Limb (tissue), 2 donors: ENCODE measurements at regions not wholly inside any gene's neighbourhood (a gene's known extent, or its start where the extent isn't known, plus 50 kb on each side); places are given as distances from the start of the nearest gene placed in this dataset.
"Not testable (repeated sequence)": the region's sequence is repeated elsewhere in the genome, so short reads cannot be mapped to it uniquely, and the experiment has no call there.

Source experiments
- DNase-seq, 2 donors: peaks; one replicate each; pipeline ENCODE4 v3.0.0-alpha.2; 2016; ENCODE audit errors: extremely low spot score in 2 of 2

DNA sequence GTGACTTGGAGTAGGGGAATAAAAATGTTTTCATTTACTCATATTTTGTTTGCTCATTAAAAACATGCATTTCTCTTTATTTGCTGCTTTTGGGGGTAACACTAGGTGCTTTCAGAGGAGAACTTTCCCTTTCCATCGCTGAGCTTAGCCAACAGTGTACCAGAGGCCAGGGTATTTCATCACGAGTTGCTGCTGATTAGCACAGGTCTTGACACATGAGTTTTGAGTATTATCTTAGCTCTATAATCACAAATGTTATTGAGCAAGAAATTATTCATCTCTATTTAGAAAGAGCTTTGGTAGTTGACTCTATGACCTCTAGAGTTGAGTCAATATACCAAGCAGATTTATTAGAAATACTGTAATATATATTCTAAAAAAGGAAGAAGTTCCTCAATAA, 375.9 kb downstream of the NXPH1 start:
- no peak for DNase-seq

DNA sequence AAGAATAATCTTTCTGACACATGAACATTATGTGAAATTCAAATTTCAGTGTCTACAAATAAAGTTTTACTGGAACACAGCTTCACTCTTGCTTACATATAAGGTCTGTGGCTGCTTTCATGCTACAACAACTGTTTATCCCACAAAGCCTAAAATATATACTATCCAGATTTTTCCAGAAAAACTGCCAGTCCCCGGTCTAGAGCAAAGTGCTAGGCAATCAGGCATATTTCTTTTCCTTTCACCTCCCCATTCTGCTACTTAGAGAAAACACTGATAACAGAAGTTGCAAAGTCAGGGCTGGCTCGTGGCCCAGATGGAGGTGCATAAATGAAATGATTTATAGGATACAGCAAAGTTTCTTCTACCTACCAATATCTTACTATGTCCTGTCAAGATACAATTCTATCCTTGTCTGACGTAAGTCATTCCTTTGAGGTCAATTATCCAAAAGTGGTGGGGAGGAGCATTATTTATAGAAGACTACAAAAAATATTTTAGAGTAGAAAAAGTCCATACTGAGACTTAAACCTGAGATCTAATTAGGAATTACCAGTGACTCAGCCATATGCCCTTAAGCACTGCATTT, 384.1 kb downstream of the NXPH1 start:
- DNase-seq: no peak

DNA sequence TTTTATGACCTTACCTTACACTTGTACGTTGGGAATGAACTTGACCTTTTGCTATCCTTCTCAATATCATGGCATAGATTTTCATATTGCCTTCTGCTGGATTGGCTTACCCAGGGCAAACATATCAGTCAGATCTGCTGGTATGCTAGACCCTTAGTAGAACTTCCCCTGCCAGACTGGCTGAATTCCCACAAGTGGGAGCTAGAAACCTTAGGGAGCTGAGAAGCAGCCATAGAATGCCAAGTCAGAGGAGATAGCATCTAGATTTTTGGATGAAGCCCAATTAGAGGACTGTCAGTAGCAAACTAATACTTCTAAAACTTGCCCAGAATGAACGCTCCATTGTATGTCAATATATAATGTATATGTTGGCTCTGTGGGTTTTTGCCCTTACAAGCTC, 385.0 kb downstream of the NXPH1 start:
- DNase-seq: no peak

DNA sequence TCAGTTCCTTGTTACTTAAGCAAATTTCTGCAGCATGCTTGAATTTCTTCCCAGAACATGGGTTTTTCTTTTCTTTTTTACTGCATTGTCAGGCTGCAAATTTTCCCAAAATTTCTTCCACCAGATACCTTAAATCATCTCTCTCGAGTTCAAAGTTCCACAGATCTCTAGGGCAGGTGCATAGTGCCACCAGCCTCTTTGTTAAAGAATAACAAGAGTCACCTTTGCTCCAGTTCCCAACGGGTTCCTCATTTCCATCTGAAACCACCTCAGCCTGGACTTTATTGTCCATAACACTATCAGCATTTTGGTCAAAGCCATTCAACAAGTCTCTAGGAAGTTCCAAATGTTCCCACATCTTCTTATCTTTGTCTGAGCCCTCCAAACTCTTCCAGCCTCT, 389.2 kb downstream of the NXPH1 start:
- no peak for DNase-seq

DNA sequence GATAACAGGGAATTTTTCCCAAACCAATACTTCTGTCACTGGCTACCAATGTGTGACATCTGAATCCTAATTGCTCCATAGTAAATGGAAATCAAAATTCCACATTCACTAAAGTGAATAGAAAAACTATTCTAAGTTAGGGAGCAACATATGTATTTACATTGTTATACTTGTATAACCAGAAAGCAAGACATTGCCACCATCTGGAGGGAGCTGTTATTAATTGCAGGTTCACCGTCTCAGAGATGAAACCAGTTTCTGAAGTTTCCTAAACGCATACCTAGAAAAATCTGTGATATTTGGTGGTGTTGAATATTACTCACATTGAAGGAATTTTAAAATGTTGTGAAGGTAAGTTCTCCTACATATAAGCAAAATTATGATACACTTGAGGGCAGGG, 390.1 kb downstream of the NXPH1 start:
- DNase-seq: no peak

DNA sequence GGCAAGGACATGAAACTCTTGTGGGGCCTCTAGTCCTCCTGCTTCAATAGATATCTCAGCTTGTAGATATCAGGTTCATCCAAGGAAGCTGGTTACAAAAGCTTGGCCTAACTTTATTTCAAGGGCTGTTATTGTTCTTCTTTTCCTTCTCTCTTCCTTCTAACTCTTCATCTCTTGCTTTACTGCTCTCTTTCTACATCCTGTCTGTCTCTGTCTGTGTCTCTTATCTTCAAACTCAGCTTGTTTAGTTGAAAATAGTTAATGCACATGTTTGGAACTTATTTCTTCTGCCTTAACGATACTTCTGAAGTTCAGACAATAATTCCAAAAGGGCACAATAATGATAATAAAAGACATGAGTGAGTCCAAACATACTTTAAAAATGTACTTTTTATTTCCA, 393.9 kb downstream of the NXPH1 start:
- no peak for DNase-seq

DNA sequence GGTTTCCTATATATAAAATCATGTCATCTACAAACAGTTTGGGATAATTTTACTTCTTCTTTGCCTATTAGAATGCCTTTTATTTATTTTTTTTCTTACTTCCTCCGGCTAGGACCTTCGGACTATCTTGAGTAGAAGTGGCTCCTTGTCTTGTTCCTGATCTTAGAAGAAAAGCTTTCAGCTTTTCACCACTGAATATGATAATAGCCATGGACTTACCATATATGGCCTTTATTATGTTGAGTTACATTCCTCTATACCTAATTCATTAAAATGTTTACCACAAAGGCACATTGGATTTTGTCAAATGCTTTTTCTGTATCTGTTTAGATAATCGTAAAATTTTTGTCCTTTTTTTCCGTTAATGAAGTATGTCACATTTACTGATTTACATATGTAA, 395.7 kb downstream of the NXPH1 start:
- no peak for DNase-seq

DNA sequence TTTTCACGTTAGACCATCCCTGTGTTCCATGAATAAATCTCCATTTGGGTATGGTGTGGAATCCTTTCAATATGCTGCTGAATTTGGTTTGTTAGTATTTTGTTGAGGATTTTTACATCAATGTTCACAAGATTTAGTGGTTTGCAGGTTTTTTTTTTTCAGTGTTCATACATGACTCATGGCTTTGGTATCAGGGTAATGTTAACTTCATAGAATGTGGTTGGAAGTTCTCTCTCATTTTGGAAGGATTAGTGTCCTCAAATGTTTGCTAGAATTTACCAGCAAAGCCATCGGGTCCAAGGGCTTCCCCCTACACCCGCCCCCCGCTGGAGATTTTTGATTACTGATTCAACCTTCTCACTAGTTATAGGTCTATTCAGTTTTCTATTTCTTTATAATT, 398.0 kb downstream of the NXPH1 start:
- DNase-seq: no peak

DNA sequence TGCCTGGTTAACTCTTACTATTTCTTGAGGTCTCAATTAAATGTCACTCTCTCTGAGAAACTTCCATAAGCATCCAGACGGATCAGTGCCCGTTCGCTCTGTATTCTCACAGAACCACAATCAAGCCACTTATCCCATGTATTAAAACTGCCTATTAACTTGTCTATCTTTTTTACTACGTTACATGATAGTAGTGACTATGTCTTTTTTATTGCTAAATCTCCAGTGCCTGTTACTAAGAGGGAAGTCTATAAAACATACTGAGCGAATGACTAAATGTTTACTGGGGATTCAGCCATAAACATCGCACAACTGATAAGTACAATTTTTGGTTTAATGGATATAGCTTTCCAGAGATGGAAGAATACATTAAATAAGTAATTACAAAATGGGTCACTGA, 399.9 kb downstream of the NXPH1 start:
- no peak for DNase-seq

DNA sequence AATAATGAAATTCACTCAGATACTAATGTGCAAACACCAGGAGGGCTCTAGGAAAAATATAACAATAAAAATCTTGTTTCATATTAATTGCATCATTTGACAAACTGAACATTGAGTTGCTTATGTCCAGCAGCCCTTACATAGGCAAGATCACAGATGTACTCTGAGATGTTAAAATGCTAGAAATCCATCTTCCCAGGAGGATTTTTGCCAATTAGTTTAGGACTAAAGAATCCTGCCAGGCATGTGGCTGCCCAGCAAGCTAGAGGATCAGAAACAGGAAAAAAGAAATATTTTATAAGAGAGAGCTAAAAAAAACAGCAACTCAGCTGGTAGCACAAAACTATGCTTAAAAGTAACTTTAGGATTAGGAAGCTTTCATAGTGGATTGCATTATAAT, 407.8 kb downstream of the NXPH1 start:
- no peak for DNase-seq

DNA sequence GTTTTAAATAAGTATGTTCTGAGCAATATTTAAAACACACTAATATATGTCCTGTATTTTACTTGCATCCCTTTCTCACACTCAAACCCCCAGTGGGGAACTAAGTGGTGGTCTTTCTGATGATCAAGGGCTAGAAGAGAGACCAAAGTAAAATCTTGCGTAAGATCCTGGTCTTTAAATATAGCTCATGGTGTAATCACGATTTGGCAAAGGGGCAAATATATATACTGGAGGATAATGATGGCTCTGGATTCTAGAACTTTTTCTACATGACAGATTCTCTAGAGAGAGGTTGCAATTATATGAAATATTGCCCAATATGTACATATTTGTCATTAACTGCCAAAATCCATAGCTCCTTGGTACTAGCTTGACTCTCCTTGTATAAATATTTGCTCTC, 438.3 kb downstream of the NXPH1 start:
- DNase-seq: no peak

DNA sequence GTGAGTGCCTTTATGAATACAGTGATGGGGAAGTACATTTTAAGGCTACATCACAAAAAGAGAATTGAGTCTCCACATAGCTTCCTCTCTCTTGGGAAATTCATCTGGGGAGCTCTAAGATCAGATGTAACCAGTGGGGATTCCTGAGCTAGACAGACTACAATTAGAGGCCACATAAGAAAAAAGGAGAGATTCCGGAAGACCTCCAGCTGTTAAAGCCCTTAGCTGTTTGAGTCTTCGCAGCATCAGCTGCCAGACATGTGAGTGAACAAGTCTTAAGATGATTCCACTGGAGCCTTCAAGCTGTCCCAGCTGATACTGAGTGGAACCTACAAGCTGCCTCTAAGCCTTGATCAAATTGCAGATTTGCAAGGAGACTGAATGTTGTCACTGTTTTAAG, 448.5 kb downstream of the NXPH1 start:
- no peak for DNase-seq

DNA sequence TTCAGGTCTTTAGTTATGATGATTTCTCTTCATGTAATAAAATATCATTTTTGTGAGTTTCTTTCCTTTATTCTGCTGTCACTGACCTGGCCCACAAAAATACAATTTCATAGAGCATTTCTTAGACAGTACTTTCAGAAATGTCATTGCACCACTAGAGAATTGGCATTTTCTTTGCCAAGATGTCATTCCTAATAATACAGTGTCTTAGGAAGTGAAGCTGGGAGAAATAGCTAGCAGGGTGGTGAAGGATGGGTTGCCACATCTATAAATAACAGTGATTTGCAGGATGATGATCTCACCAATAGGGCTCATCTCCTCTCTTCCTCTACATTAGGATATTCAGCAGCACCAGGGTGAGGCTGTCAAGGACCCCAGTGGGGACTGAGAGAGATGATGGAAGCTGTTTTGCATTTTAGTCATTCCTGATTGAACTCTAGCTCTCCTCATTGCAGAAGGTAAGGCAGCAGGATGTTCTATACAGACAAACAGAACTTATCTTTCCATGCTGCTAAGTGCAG, 452.1 kb downstream of the NXPH1 start:
- no peak for DNase-seq

DNA sequence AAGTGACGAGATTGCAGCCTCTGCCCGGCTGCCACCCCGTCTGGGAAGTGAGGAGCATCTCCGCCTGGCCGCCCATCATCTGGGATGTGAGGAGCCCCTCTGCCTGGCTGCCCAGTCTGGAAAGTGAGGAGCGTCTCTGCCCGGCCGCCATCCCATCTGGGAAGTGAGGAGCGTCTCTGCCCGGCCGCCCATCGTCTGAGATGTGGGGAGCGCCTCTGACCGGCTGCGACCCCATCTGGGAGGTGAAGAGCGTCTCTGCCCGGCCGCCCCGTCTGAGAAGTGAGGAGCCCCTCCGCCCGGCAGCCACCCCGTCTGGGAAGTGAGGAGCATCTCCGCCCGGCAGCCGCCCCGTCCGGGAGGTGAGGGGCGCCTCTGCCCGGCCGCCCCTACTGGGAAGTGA, 456.9 kb downstream of the NXPH1 start:
- not testable (repeated sequence) for DNase-seq

DNA sequence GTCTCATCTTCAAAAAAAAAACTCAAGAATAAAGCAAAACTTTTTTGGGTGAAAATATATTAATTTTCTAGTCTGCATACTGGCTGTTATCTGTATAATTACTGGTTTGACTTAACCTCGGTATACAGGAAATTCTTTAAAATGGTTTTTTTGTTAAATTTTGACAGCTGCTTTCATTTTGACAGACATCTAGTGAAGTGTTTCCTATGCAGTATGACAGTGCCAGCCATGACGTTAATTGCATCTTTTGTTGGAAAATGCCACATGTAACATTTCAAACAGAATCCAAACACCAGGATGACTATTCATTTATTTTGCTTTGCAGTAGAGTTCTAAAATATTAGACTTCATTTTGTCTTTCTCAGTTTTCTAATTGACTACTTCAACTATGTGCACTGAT, 460.4 kb downstream of the NXPH1 start:
- no peak for DNase-seq

DNA sequence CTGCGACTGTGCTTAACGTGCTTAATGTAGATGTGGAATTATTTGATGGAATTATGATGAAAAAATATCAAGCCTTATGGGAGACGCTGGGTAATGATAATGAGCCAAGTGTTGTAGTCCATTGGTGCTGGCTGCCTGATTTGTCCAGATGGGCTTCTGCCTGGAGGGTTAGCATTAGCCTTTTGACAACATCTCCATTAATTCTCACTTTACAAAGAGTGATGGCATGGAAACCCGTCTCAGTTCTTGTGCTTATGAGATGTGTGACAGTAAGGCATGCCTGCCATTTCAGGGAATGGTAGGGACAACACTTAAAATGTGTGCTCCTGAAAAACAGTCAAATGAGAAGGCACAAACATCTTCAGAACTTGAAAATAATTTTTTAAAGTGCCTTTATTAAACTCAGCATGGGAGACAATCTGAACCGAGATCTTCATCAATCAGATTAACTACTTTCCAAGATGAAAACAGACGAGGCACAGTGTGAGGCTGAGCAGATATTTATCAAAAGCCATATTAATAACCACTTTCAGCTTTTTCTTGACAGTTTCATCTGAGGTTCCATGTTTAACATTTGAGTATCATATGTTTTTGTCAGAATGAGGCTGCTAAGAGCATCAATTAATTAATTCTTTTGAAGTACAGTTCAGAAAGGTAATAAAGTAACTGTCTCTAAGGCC, 473.1 kb downstream of the NXPH1 start:
- DNase-seq: no peak

DNA sequence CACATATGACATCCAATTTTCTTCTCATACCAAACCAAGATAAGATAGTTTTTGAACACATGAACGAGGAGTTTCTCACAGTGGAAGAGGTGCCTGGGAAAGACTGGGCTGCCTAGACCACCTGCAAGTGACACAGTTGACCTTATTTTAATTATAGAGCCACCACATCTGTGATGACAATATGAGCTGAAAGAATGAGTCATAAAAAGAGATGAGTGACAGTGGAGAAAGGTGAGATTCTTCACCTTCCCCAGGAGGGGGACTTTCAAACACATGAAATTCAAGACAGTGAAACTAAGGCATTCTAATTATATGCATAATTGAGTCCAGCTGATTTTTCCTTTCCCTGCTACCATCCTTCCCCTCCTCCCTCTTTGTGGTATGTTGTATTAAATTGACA, 475.5 kb downstream of the NXPH1 start:
- no peak for DNase-seq

DNA sequence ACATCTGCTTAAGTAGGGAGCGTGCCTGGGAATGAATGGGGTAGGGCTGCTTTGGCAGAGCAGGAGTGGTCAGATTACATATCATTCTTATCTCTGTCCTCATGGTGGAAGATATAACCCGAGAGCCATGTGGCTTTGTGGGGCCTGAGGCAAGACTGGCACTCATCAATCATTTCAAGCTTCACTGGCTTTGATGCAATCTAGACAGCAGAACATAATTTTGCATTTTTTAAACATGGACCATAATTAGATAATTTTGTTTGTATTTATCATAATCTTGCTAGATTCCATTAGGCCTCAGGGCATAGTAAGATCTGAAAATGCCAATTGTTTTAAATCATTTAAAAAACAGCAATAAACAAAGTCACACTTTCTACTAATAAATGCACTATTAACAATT, 480.3 kb downstream of the NXPH1 start:
- no peak for DNase-seq

DNA sequence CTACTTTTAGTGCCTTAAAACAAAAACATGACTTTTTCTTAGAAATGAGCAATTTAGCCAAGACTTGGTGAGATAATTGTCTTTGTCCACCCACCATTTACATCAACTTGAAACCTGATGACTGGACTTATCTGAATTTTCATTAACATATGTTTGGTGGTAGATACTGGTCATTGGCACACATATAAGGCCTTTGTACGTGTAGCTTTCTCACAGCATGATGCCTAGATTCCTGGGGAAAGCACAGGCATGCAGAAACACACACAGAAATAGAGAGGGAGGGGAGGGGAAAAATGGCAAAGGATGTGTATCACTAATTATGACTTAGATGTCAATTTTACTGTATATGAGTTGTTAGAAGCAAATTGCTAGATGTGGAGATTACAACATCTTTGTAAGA, 488.4 kb downstream of the NXPH1 start:
- DNase-seq: no peak

DNA sequence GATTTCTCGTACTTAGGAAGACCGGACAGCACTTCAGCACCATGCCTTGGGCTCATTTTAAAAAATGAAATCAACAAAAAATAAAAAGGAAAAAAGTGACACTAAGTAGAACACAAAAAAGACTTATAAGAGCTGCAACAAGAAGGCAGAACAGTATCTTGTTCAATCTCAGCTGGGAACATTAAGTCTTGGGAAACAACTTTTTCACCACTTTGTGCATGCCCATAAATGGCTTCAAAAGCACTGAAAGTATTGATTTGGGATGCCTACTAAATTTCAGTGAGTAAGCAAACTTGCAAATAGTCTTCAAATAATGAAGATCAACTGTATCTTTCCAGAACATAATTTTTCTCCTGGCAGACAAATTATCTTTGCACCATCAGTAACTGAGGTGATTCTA, 489.3 kb downstream of the NXPH1 start:
- DNase-seq: no peak

DNA sequence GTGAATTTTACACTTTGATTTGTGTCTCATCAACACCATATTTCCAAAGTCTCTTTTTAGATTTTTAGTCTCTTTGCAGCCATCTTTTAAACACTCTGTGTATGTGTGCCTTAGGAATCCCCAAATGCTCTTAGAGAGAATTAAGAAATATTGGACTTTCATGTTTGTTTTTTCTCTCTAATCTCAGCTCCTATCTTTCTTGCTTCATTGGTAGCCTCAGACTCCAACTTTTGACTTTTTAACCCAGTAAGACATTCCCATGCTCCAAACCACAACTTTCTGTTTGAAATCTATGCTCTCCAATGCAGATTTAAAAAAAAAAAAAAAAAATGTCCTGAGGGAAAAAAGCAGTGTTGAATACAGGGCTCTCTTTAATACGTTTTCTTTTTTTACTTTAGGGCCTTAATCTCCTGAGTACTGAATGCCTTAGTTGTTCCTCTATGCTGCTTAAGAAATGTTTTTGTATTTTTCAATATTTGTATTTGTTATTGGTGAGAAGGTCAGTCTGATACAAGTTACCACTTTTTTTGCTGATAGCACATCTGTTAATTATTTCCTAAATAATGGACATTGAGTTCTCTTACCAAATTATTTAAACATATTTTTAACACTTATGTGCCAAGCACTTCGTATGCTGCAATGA, 489.9 kb downstream of the NXPH1 start:
- no peak for DNase-seq

DNA sequence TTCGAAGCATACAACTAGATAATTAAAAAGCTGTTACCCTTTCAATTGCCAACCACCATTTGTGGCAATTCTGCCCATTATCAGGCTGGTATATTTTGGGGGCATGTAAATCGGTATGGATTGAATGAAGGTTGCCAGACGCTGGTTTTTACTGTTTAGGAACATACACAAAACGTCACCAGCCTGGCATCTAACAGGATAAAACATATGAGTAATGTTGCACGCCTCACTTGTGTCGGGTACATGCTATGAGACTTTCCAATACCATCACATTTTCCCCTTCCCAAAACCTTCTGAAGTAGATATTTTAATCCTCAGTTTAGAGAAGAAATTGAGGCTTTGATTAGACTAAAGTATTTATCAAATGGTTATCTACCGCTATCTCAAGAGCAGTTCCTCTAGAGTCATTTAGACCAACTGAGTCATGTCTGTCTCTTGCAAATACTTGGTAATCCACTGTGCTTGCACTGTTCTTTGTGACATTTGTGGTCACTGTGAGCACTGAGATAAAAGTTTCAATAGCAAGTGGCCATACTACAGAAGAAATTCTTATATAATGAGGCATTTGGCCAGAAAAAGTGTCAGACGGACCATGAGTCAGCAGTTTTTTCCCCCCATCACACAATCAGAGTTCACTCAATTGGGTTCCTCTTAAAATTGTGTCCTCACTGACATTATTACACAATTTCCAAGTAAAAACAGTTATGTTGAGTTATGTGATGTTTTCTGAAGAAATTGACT, 498.7 kb downstream of the NXPH1 start:
- no peak for DNase-seq
